ENCODE measurements at regions not wholly inside any gene's neighbourhood (a gene's known extent, or its start where the extent isn't known, plus 50 kb on each side); places are given as distances from the start of the nearest gene placed in this dataset.

DNA sequence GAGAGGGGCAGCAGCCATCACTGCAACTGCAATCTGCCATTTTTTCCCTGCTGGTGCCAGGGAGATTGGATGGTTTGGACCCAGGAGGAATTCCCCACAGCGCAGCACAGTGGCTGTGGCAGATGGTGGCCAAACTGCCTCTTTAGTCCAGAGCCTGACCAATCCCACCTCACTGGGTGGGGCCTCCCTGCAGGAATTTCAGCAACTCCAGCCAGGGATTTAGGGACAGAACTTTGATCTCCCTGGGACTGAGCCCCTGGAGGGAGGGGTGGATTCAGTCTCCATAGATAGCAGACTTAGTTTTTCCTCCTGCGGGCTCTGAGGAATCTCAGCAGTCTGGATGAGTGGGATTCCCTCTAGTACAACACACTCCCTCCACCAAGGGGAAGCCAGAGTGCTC lies 179.7 kb upstream of the WDR11 start:
- TF ChIP-seq CTCF (IDR thresholded peaks at IDR 0.05) (no peak), POLR2A (IDR thresholded peaks at IDR 0.05) (no peak)

All from right lobe of liver (tissue), 4 donors.